HG03575 (cell line): ENCODE measurements at regions not wholly inside any gene's neighbourhood (a gene's known extent, or its start where the extent isn't known, plus 50 kb on each side); places are given as distances from the start of the nearest gene placed in this dataset.

Experiments
- ATAC-seq: cut with Tn5 transposase; IDR thresholded peaks from one replicate; pipeline ENCODE4 v1.9.1; 2021; ENCODE audit not compliant: unreplicated experiment, insufficient number of reproducible peaks, low FRiP score; ENCODE audit errors: extremely low read depth

- ATAC-seq = no peak
These were observed 196.5 kb downstream of the FAM76B start for GRCh38 chr11:95593111-95593510.

DNA sequence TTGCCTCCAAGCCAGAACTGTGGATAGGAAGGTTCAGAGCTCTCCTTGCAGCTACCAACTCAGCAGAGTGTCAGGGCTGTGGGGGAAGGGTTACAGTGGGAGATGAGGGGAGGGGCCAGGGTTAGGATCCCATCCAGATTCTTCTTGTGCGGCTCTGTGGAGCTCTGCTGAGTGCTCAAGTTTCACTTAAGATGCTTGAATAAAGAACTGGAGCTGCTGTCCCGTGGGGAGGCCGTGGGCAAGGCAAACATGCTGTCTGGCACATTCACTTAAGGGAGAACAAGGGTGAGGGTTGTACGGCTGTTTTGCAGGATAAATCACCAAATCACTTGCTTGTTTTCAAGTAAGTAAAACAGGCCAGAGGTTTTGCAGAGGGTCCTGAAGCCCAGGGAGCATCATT is 197.1 kb downstream of the FAM76B start:
- ATAC-seq = no peak

- ATAC-seq = no peak
These were observed 199.5 kb downstream of the FAM76B start for GRCh38 chr11:95589893-95590612.

- no peak for ATAC-seq
These were observed 200.8 kb downstream of the FAM76B start for GRCh38 chr11:95588821-95589220.

DNA sequence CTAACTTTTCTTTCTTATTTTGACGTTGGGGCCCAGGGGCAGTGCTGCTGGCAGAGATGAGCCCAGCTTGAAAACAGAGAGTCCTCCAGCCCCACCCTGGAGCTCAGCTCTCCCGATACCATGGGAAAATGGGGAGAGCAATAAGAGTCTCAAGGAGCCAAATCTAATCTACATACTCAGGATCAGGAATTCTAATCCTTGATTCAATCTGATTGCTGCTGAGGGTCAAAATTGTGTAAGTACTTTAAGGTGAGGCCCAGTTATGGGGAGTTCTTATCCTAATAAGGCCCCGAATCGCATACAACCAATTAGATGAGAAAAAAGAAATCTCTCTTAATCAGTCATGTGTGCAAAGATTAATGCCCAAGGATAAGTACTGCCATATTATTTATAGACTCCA is 202.9 kb downstream of the FAM76B start:
- no peak for ATAC-seq

DNA sequence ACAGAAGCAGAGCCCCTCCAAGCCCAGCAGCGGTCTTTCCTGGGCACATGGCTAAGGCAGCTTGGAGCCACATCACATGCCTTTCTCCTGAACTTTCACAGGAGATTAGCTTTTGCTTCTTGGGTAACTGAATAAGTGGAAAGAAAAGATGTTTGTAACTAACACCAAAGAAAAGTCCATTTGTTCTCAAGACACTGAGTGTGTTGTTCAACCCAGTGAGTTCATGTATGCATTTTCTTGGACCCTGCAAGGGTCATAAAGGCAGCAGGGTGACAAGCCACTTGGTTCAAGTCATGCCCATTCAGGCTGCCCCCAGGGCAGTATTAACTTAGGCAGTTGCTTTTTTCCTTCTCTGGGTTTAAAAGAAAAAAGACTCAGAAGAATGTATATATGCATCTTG is 203.4 kb downstream of the FAM76B start:
- ATAC-seq = no peak

- no peak for ATAC-seq
These were observed 203.9 kb downstream of the FAM76B start for GRCh38 chr11:95585752-95586077.

DNA sequence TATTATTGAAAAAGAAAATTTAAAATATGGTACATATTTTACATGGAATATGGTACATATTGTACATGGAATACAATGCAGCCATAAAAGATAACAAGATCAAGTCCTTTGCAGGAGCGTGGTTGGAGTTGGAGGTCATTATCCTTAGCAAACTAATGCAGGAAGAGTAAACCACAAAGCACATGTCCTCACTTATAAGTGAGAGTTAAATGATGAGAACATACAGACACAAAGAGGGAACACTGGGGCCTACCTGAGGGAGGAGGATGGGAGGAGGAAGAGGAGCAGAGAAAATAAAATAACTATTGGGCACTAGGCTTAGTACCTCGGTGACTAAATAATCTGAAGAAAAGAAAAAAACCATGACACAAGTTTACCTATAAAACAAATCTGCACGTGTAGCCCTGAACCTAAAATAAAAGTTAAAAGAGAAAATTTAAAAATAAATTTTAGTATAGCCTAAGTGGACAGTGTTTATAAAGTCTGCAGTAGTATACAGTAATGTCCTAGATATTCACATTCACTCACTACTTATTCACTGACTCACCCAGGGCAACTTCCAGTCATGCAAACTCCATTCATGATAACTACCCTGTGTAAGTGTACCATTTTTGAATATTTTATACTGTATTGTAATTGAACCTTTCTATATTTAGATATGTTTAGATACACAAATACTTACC is 204.4 kb downstream of the FAM76B start:
- no peak for ATAC-seq

GRCh38 chr11:95584589-95584988 is 205.0 kb downstream of the FAM76B start:
- ATAC-seq = no peak

- ATAC-seq = no peak
These were observed 205.4 kb downstream of the FAM76B start for GRCh38 chr11:95584180-95584579.

DNA sequence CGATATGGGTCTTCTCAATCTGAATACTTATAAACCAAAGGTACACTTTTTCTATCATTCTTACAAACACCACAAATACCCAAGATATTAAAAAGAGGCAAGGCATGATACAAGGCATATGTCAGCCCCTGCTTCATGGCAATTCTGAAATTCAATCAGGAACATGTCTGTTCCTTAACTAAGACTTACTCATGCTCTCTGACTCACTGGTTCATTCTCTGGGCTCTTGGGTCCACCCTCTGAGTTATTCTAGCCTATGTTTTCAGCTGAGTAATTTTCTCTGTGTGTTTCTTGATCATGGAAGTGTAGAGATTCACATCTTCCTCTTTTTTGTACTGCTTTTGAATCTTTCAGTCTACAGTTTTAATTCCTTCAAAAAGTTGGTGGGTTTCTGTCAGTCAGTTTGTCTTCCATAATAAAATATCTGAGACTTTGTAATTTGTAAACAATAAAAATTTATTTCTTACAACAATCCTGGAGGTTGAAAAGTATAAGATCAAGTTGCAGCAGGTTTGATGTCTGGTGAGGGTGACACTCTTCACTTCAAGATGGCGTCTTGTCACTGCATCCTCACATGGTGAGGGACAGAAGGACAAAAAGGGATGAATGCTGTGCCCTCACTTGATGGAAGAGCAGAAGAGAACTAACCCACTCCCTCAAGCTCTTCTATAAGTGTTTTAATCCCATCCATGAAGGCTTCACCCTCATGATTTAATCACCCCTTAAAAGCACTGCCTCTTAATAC is 211.7 kb downstream of the FAM76B start:
- ATAC-seq = no peak

GRCh38 chr11:95576146-95576845 is 213.3 kb downstream of the FAM76B start:
- no peak for ATAC-seq

- ATAC-seq = no peak
These were observed 214.1 kb downstream of the FAM76B start for GRCh38 chr11:95575517-95575916.

DNA sequence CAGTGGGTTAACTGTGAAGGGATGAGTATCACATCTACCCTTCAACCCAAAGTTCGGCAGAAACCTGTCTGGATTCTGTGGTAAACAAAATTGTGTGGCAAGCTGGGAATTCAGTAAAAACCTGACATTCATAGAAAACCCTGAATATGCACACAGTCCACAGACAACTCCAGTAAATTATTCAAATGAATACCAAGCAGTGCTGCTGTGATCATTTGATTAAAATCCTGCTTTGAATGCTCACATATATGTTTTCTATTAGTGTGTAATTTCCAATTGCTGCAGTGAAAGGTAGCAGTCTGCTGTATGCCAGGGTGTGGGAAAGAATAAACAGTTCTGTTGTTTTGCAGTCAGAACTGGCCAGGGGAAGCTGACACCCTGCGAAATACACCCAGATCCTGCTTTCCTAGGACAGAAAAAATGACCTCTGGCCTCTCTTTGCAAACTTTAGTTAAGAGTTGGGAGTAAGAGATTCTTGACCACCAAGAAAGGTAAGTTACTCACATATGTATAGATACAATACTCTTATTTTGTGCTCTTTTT is 217.8 kb downstream of the FAM76B start:
- ATAC-seq = no peak

DNA sequence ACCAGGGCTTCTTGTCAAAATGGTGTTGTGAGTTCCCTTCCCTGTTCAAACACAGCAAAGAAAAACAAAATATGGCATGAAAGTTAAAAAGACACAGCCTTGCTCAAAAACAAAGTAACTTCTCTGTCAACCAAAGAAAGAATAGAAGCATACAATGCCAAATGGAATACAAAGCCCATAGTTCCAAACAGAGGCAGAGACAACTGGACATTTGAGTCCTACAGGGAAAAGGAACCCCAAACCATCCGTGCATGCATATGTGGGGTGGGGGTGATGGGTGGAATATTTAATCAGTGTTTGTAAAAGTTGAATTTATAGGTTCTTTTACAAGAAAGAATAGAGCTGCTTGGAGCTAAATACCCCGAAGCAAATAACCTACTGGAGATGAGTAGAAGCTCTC is 218.7 kb downstream of the FAM76B start:
- no peak for ATAC-seq

- no peak for ATAC-seq
These were observed 220.4 kb downstream of the FAM76B start for GRCh38 chr11:95569207-95569606.

DNA sequence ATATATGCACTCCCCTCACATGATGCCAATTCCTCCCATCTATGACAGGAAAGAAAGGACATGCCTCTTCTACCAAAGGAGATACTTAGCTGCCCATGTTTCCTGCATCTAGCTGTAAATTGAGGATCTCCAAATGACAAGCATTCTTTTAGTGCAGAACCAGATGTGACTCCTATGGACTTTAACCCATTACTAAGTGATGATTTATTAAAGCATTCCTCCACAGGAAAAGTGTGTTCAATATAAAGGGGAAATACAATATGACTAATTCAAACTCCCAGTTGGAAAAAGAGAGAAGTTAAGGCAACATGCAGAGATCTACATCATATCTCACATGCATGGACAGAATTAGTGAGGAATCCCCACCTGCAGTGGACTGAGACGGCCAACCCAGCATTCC is 221.3 kb downstream of the FAM76B start:
- ATAC-seq = no peak

DNA sequence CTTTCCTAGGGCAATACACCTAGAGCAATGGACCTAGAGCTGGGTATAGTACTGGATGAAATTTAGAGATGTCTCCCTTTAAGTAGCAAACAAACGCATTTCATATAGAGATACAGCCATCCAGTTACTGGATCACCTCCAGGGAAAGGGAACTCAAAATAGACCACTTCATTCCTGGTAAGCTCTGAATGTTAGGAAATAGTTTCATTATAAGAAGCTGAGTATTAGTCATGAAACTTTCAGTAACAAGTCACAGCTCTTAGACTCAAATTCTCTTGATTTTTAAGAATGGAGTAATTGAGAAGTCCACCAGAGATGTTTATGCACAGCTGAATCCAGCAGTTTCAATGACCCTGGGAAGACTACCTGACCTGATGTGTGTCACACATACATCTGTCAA is 221.9 kb downstream of the FAM76B start:
- no peak for ATAC-seq

DNA sequence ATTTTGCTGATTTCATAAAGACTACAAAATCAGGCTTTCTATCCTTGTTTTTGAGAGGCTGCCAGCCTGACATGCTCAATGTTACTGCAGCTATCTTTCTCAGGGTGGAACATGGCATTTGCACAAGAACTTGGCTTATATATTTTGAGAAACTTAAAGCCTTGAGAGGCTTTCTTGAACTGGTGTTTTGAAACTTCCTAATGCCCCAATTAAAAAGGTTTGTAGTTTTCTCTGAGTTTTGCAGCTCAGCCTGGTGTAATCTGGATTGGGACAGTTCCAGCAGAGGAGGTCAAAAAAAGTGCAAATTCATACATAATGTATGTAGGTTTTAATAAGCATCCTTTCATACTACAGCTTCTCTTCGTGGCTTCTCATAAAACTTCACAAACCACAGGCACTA is 223.4 kb downstream of the FAM76B start:
- no peak for ATAC-seq
